NB4 (cell line): ENCODE measurements at regions not wholly inside any gene's neighbourhood (a gene's known extent, or its start where the extent isn't known, plus 50 kb on each side); places are given as distances from the start of the nearest gene placed in this dataset.

Source experiments
- DNase-seq: peaks from one replicate; pipeline ENCODE4 v3.0.0; 2010; ENCODE audit warnings: low read depth
- H3K4me3 ChIP-seq: one replicate; pipeline ENCODE4 v1.5.1; 2011; ENCODE audit warnings: mild to moderate bottlenecking, low read depth, low read length, moderate library complexity
- CTCF ChIP-seq: IDR thresholded peaks from one replicate; pipeline ENCODE4 v1.5.1; 2012; ENCODE audit warnings: low read depth, low read length
- MAX ChIP-seq: IDR thresholded peaks from 2 replicates; pipeline ENCODE4 v1.6.1; 2011; ENCODE audit warnings: low read depth, low read length
- MYC ChIP-seq: IDR thresholded peaks from 2 replicates; pipeline ENCODE4 v1.6.1; 2011; ENCODE audit warnings: low read depth, low read length
- POLR2A ChIP-seq: IDR thresholded peaks from 2 replicates; pipeline ENCODE4 v1.6.1; 2011; ENCODE audit warnings: mild to moderate bottlenecking; ENCODE audit not compliant: insufficient read length; ENCODE audit errors: extremely low read depth

- TF ChIP-seq MYC (no peak), POLR2A (no peak), MAX (no peak), CTCF (no peak)
- DNase-seq = no peak
- H3K4me3 ChIP-seq = no peak overlapping the region
Observed at GRCh38 chr6:93624408-93624807, 205.0 kb upstream of the EPHA7 start.

- no peak for TF ChIP-seq MYC
- TF ChIP-seq MAX = no peak
- no peak for TF ChIP-seq CTCF
- TF ChIP-seq POLR2A = no peak
- H3K4me3 ChIP-seq = no peak overlapping the region
Observed at GRCh38 chr6:93621442-93621841, 202.1 kb upstream of the EPHA7 start.

GRCh38 chr6:93604951-93605350, 185.6 kb upstream of the EPHA7 start:
- TF ChIP-seq CTCF (no peak), MYC (no peak), POLR2A (no peak), MAX (no peak)
- no peak for DNase-seq
- H3K4me3 ChIP-seq = no peak overlapping the region

More at GRCh38 chr6:93621442-93621841, 202.1 kb upstream of the EPHA7 start:
- no peak for DNase-seq

GRCh38 chr6:93592417-93592816, 173.1 kb upstream of the EPHA7 start:
- H3K4me3 ChIP-seq = no peak overlapping the region
- DNase-seq = no peak
- TF ChIP-seq POLR2A = no peak
- no peak for TF ChIP-seq MAX
- TF ChIP-seq CTCF = no peak
- no peak for TF ChIP-seq MYC

GRCh38 chr6:93586306-93586705, 166.9 kb upstream of the EPHA7 start:
- no peak for TF ChIP-seq MAX
- no peak for TF ChIP-seq POLR2A
- no peak for TF ChIP-seq MYC
- no peak for TF ChIP-seq CTCF
- DNase-seq = no peak
- no peak overlapping the region for H3K4me3 ChIP-seq

GRCh38 chr6:93584300-93584699, 164.9 kb upstream of the EPHA7 start:
- no peak overlapping the region for H3K4me3 ChIP-seq
- DNase-seq = no peak
- TF ChIP-seq MYC (no peak), CTCF (no peak), MAX (no peak), POLR2A (no peak)
